K562 (cell line): ENCODE measurements at regions not wholly inside any gene's neighbourhood (a gene's known extent, or its start where the extent isn't known, plus 50 kb on each side); places are given as distances from the start of the nearest gene placed in this dataset.
A peak's percentile ranks its signal among the peaks of the same experiment; 100 is the strongest.

ENCODE experiments used
- DPF2 ChIP-seq: fragments of 450-650 bp; IDR thresholded peaks from 2 replicates; pipeline ENCODE4 v1.6.1; 2016
- EP300 ChIP-seq: IDR thresholded peaks from 2 replicates; pipeline ENCODE4 v1.6.1; 2012; ENCODE audit warnings: low read length, improper control_type of control experiment
- JUND ChIP-seq, 2 experiments: IDR thresholded peaks; 2 replicates in 1 of 2; 3 replicates in 1 of 2; pipeline ENCODE4 v1.6.1; 2011; ENCODE audit warnings: borderline replicate concordance in 2 of 2, low read depth in 2 of 2, low read length in 2 of 2, improper control_type of control experiment in 1 of 2, missing biosample characterization in 1 of 2, missing genetic modification characterization in 1 of 2, missing genetic modification reagents in 1 of 2
- PTBP1 ChIP-seq: fragments of 200-400 bp; formaldehyde crosslinking; IDR thresholded peaks from 2 replicates; pipeline ENCODE4 v1.6.1; 2017; ENCODE audit warnings: low read depth, low read length
- PYGO2 ChIP-seq: fragments of 450-650 bp; IDR thresholded peaks from 2 replicates; pipeline ENCODE4 v1.6.1; 2016; ENCODE audit warnings: mild to moderate bottlenecking, missing genetic modification characterization, moderate library complexity, missing compliant biosample characterization
- RBM34 ChIP-seq: fragments of 200-400 bp; formaldehyde crosslinking; IDR thresholded peaks from 2 replicates; pipeline ENCODE4 v1.6.1; 2018; ENCODE audit warnings: low read length, borderline replicate concordance; ENCODE audit not compliant: insufficient read depth
- SAFB2 ChIP-seq: fragments of 200-400 bp; formaldehyde crosslinking; IDR thresholded peaks from 2 replicates; pipeline ENCODE4 v1.6.1; 2018; ENCODE audit warnings: borderline replicate concordance, low read length, low read depth, moderate library complexity; ENCODE audit not compliant: severe bottlenecking
- SUPT5H ChIP-seq: fragments of 450-650 bp; IDR thresholded peaks from 2 replicates; pipeline ENCODE4 v1.6.1; 2016
- THRAP3 ChIP-seq: fragments of 450-650 bp; IDR thresholded peaks from 2 replicates; pipeline ENCODE4 v1.6.1; 2016; ENCODE audit warnings: mild to moderate bottlenecking, inconsistent platforms, borderline replicate concordance
- TF ChIP-seq, protein P1 (sequence below), 2 experiments: IDR thresholded peaks in 1 of 2; conservative IDR thresholded peaks in 1 of 2; 2 replicates each; pipeline ENCODE4 v1.6.1; 2016; ENCODE audit warnings: low read depth in 2 of 2, mild to moderate bottlenecking in 1 of 2, missing compliant biosample characterization in 1 of 2, missing genetic modification characterization in 1 of 2, moderate library complexity in 1 of 2
- TF ChIP-seq, protein P2 (sequence below): fragments of 250-450 bp; sonication (Bioruptor Pico); IDR thresholded peaks from 2 replicates; pipeline ENCODE4 v1.8.0; 2022; ENCODE audit warnings: inconsistent platforms
- TF ChIP-seq, protein P3 (sequence below): sonication (generic); formaldehyde crosslinking; IDR thresholded peaks from 2 replicates; pipeline ENCODE4 v1.5.0; 2020; ENCODE audit warnings: missing genetic modification reagents

DNA sequence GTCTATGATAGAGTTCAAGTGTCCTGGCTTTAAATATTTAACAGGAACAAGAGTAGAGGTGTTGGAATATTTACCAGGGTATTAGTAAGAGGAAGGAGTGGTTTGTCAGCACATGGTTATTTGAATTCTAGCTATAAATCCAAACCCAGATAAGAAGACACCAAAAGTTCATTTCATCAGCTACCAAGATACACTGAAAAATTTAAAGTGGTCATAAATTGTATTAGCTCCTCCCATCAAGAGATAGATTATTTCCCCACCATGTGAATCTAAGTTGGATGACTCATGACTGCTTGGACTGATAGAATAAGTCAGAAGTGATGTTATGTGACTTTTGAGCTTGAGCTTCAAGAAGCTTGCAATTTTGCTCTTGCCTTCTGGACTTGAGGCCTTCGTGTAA is 72.1 kb upstream of the GRAMD2B start (continued):
- no peak for TF ChIP-seq PTBP1
- TF ChIP-seq PYGO2 (tag) = no peak
- TF ChIP-seq, protein P1, sequence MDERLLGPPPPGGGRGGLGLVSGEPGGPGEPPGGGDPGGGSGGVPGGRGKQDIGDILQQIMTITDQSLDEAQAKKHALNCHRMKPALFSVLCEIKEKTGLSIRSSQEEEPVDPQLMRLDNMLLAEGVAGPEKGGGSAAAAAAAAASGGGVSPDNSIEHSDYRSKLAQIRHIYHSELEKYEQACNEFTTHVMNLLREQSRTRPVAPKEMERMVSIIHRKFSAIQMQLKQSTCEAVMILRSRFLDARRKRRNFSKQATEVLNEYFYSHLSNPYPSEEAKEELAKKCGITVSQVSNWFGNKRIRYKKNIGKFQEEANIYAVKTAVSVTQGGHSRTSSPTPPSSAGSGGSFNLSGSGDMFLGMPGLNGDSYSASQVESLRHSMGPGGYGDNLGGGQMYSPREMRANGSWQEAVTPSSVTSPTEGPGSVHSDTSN (CRISPR knock-in tag; IDR thresholded peaks at IDR 0.05; ENCODE audit: low read depth) = no peak
- TF ChIP-seq, protein P1 (tag; conservative IDR thresholded peaks at IDR 0.05; ENCODE audit: low read depth) = peak; percentile 53
- TF ChIP-seq DPF2 = no peak
- no peak for TF ChIP-seq EP300
- TF ChIP-seq SUPT5H = no peak
- TF ChIP-seq JUND (IDR thresholded peaks at IDR 0.05; ENCODE audit: borderline replicate concordance, low read depth, low read length) = peak; percentile 73
- peak; percentile 75; the same call in 2 of the 3 replicates for TF ChIP-seq JUND (tag; IDR thresholded peaks at IDR 0.05; ENCODE audit: borderline replicate concordance, low read depth, low read length)
- no peak for TF ChIP-seq SAFB2
- TF ChIP-seq, protein P2, sequence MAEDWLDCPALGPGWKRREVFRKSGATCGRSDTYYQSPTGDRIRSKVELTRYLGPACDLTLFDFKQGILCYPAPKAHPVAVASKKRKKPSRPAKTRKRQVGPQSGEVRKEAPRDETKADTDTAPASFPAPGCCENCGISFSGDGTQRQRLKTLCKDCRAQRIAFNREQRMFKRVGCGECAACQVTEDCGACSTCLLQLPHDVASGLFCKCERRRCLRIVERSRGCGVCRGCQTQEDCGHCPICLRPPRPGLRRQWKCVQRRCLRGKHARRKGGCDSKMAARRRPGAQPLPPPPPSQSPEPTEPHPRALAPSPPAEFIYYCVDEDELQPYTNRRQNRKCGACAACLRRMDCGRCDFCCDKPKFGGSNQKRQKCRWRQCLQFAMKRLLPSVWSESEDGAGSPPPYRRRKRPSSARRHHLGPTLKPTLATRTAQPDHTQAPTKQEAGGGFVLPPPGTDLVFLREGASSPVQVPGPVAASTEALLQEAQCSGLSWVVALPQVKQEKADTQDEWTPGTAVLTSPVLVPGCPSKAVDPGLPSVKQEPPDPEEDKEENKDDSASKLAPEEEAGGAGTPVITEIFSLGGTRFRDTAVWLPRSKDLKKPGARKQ (CRISPR knock-in tag) = no peak
- TF ChIP-seq THRAP3 = no peak
- TF ChIP-seq RBM34 = no peak
- TF ChIP-seq, protein P3, sequence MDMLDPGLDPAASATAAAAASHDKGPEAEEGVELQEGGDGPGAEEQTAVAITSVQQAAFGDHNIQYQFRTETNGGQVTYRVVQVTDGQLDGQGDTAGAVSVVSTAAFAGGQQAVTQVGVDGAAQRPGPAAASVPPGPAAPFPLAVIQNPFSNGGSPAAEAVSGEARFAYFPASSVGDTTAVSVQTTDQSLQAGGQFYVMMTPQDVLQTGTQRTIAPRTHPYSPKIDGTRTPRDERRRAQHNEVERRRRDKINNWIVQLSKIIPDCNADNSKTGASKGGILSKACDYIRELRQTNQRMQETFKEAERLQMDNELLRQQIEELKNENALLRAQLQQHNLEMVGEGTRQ = no peak
